Chondrocyte (in vitro differentiated cells): ENCODE measurements at regions not wholly inside any gene's neighbourhood (a gene's known extent, or its start where the extent isn't known, plus 50 kb on each side); places are given as distances from the start of the nearest gene placed in this dataset.

Experiments used
- DNase-seq: peaks from one replicate; pipeline ENCODE4 v3.0.0; 2021; ENCODE audit warnings: mixed read lengths, low spot score
- H3K27ac Mint-ChIP-seq: one replicate; pipeline ENCODE4 v1.8.0; 2021; ENCODE audit warnings: mild to moderate bottlenecking, moderate library complexity, mixed read lengths; ENCODE audit not compliant: unreplicated experiment
- H3K27me3 Mint-ChIP-seq: 2 replicates; pipeline ENCODE4 v1.8.0; 2021; ENCODE audit warnings: low read depth, mixed read lengths
- H3K36me3 Mint-ChIP-seq: 2 replicates; pipeline ENCODE4 v1.8.0; 2021; ENCODE audit warnings: low read depth, mixed read lengths
- H3K4me1 Mint-ChIP-seq: 2 replicates; pipeline ENCODE4 v1.8.0; 2021; ENCODE audit warnings: low read depth, mild to moderate bottlenecking, mixed read lengths
- H3K4me3 Mint-ChIP-seq: one replicate; pipeline ENCODE4 v1.8.0; 2021; ENCODE audit warnings: mild to moderate bottlenecking, moderate library complexity, mixed read lengths; ENCODE audit not compliant: unreplicated experiment
- H3K9me3 Mint-ChIP-seq: 2 replicates; pipeline ENCODE4 v1.8.0; 2021; ENCODE audit warnings: low read depth, mixed read lengths
- TF ChIP-seq, protein P1 (sequence below): fragments of 200-600 bp; sonication (generic); IDR thresholded peaks from 2 replicates; pipeline ENCODE4 v1.5.0; 2021; ENCODE audit warnings: antibody characterized with exemption, mild to moderate bottlenecking, moderate library complexity

DNA sequence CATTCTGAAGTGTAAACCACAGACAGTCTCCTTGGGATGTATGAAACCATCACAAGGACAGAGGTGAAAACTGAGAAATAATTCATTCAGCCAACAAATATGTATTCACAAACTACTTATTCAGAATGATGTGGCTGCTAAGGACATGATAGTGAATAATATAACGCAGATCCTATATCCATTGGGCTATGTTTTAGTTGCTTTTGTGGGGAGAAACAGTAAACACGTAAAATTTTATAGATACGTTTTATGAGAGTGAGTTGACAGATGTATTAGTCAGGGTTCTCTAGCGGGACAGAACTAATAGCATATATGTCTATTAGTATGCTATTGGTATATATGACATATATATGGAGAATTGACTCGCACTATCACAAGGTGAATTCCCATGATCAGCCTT is 402.5 kb downstream of the RFPL4B start:
- Mint-ChIP-seq H3K27me3 (no peaks in the 10 kb centered on the region), H3K36me3 (no peaks in the 10 kb centered on the region), H3K27ac (no peak overlapping the region), H3K4me3 (no peak overlapping the region), H3K4me1 (peaks cover 25% of the 10 kb centered on the region), H3K9me3 (no peaks in the 10 kb centered on the region)
- no peak for DNase-seq
- TF ChIP-seq, protein P1, sequence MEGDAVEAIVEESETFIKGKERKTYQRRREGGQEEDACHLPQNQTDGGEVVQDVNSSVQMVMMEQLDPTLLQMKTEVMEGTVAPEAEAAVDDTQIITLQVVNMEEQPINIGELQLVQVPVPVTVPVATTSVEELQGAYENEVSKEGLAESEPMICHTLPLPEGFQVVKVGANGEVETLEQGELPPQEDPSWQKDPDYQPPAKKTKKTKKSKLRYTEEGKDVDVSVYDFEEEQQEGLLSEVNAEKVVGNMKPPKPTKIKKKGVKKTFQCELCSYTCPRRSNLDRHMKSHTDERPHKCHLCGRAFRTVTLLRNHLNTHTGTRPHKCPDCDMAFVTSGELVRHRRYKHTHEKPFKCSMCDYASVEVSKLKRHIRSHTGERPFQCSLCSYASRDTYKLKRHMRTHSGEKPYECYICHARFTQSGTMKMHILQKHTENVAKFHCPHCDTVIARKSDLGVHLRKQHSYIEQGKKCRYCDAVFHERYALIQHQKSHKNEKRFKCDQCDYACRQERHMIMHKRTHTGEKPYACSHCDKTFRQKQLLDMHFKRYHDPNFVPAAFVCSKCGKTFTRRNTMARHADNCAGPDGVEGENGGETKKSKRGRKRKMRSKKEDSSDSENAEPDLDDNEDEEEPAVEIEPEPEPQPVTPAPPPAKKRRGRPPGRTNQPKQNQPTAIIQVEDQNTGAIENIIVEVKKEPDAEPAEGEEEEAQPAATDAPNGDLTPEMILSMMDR = no peak

DNA sequence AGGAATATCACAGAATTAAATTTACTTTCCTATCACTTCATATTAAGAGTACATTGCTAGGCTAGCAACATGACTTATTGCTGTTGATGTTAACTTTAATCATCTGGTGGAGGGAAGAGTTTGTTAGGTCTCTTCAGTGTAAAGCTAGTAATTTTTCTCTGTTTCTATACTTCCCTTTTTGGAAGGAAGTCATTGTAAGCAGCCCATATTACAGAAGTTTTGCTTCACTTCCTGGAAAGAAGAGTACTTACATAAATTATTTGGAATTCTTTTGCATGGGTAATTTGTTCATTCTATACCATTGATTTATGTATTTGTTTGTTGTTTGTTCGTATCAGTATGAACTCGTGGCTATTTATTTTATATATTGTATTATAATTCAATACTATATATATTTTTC is 405.2 kb downstream of the RFPL4B start:
- H3K4me1 Mint-ChIP-seq = peaks cover 11% of the 10 kb centered on the region
- H3K27ac Mint-ChIP-seq = no peak overlapping the region
- H3K27me3 Mint-ChIP-seq = no peaks in the 10 kb centered on the region
- peaks cover 7% of the 10 kb centered on the region for H3K9me3 Mint-ChIP-seq
- DNase-seq = no peak
- no peak overlapping the region for H3K4me3 Mint-ChIP-seq
- H3K36me3 Mint-ChIP-seq = no peaks in the 10 kb centered on the region
- TF ChIP-seq, protein P1 = no peak

DNA sequence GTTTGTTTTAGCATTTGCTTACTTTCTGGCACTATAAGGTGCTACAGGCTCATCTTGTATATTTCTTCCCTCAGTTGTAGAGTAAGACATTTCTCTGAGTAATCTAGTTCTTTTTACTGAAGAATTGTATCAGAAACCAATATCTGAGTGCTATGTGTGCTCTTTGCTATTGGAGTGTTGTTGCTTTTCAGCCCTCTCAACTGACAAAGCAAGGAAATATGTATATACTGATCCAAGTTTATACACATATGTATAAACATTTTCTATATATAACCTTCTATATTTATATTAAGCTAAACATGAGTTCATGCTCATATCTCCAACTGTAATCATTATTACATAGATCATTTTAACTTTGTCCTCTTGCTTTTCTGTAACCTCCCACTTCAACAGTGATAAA is 405.7 kb downstream of the RFPL4B start:
- DNase-seq = no peak
- H3K4me3 Mint-ChIP-seq = no peak overlapping the region
- H3K36me3 Mint-ChIP-seq = no peaks in the 10 kb centered on the region
- peaks cover 6% of the 10 kb centered on the region for H3K4me1 Mint-ChIP-seq
- TF ChIP-seq, protein P1 = no peak
- H3K27me3 Mint-ChIP-seq = no peaks in the 10 kb centered on the region
- H3K27ac Mint-ChIP-seq = no peak overlapping the region
- H3K9me3 Mint-ChIP-seq = peaks cover 7% of the 10 kb centered on the region

DNA sequence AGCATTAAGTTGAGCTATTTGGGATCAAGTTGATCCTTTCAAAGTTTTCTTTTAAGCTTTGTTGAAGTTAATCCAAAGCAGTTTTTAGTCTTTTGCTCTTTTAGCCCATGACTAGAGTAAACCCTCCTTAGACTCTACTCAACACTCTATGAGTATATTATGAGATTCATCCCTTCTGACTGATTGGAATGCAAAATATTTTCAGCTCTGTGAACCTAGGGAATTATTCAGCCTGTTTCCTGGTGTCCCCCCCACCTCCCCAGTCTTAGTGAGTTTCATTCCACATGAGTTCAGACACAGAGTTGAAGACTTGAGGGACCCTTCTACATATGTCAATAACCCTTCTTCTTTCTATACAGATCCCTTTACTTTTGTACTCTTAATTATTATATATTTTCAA is 413.7 kb downstream of the RFPL4B start:
- Mint-ChIP-seq H3K4me3 (no peak overlapping the region), H3K4me1 (peaks cover 2% of the 10 kb centered on the region), H3K27ac (no peak overlapping the region), H3K36me3 (peaks cover 3% of the 10 kb centered on the region), H3K27me3 (no peaks in the 10 kb centered on the region), H3K9me3 (peaks cover 14% of the 10 kb centered on the region)
- no peak for DNase-seq
- TF ChIP-seq, protein P1 = no peak

DNA sequence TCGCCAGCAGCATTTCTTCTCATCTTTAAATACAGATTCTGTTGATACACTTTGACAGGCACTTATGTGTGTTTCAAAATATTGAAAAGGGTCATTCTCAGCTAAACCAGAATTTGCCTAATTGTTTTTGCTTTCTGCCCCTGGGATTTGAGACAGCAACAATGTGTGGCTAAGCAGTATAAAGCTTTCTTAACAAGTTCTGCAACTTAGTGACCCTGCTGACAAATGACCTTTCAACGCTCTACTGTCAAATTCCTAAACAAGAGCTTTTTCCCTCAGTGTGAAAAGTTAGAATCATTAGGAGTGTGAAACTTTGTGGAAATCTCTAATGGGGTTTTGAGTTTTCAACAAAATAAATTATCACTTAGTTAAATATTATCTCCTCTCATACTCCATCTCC is 414.6 kb downstream of the RFPL4B start:
- H3K9me3 Mint-ChIP-seq = peaks cover 7% of the 10 kb centered on the region
- no peak overlapping the region for H3K4me3 Mint-ChIP-seq
- H3K4me1 Mint-ChIP-seq = peaks cover 2% of the 10 kb centered on the region
- peaks cover 3% of the 10 kb centered on the region for H3K36me3 Mint-ChIP-seq
- H3K27me3 Mint-ChIP-seq = no peaks in the 10 kb centered on the region
- TF ChIP-seq, protein P1 = no peak
- DNase-seq = no peak
- no peak overlapping the region for H3K27ac Mint-ChIP-seq
